22Rv1 (cell line): ENCODE measurements at regions not wholly inside any gene's neighbourhood (a gene's known extent, or its start where the extent isn't known, plus 50 kb on each side); places are given as distances from the start of the nearest gene placed in this dataset.

Experiments
- CTCF ChIP-seq: fragments of 450-650 bp; IDR thresholded peaks from 2 replicates; pipeline ENCODE4 v1.5.1; 2017; ENCODE audit warnings: mild to moderate bottlenecking
- ZFX ChIP-seq: fragments of 450-650 bp; IDR thresholded peaks from 2 replicates; pipeline ENCODE4 v1.6.1; 2017; ENCODE audit warnings: antibody characterized with exemption, borderline replicate concordance

GRCh38 chr1:99557546-99558202, 88.2 kb upstream of the PALMD start:
- TF ChIP-seq CTCF (no peak), ZFX (no peak)
